GM20000 (cell line): ENCODE measurements at regions not wholly inside any gene's neighbourhood (a gene's known extent, or its start where the extent isn't known, plus 50 kb on each side); places are given as distances from the start of the nearest gene placed in this dataset.

Experiments used
- DNase-seq: peaks from one replicate; pipeline ENCODE4 v3.0.0; 2012; ENCODE audit warnings: low spot score
- CTCF ChIP-seq: IDR thresholded peaks from 2 replicates; pipeline ENCODE4 v1.5.1; 2012; ENCODE audit warnings: mild to moderate bottlenecking, control low read depth; ENCODE audit errors: extremely low read depth, missing control alignments

- no peak for DNase-seq
- no peak for TF ChIP-seq CTCF
Observed at GRCh38 chr11:122234780-122235179, 118.8 kb upstream of the BLID start.

GRCh38 chr11:122234257-122234656 is 118.2 kb upstream of the BLID start:
- TF ChIP-seq CTCF: no peak

GRCh38 chr11:122232985-122233384 is 117.0 kb upstream of the BLID start:
- TF ChIP-seq CTCF: no peak

More at GRCh38 chr11:122234257-122234656, 118.2 kb upstream of the BLID start:
- no peak for DNase-seq

GRCh38 chr11:122230385-122230755 is 114.4 kb upstream of the BLID start:
- no peak for TF ChIP-seq CTCF
- DNase-seq: no peak

More at GRCh38 chr11:122232985-122233384, 117.0 kb upstream of the BLID start:
- DNase-seq: no peak

DNA sequence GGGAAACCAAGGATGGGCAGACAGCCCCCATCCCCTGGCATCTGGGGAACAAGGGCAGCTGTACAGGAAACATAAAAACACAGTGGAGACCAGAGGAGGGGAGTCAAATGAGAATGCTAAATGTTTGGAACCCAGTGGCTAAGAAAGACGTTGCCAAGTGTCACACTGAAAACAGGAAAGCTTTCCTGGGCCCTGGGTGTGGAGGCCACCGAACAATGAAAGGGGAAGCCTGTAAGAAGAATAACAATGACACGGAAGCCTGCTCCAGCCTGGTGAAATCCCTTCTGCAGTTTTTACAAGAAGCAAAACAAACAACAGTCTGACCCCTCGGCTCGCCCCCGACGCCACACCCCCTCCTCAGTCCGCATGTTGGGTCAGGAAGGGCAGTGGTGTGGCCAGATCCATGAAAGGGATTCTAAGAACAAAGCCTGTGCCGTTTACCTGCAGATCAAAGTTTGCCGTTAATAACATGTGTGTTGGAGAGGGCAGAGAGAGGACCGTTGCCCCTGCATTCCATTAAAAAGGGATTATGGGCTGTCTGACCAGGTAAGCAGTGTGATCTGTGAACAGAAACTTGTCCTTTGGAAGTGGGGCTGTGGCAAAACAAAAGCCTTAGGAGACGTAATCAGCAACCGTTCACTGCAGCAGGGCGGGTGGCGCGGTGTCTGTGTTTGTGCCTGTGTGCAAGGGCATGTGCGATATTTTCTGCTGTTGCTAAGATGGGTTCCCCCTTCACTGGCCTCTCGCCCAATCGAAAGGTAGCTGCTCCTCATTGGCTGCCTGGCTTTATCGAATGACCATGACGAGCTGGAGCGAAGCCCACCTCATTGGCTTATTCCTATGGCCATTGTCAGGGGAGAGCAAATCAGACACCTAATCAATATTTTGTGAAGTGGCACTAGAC is 113.7 kb upstream of the BLID start:
- no peak for TF ChIP-seq CTCF
- no peak for DNase-seq

- DNase-seq: no peak
- no peak for TF ChIP-seq CTCF
Observed at GRCh38 chr11:122229078-122229477, 113.1 kb upstream of the BLID start.

GRCh38 chr11:122226810-122227379 is 110.9 kb upstream of the BLID start:
- DNase-seq: no peak
- TF ChIP-seq CTCF: no peak
